ENCODE measurements at regions not wholly inside any gene's neighbourhood (a gene's known extent, or its start where the extent isn't known, plus 50 kb on each side); places are given as distances from the start of the nearest gene placed in this dataset.

GRCh38 chr5:107300721-107301327 lies 369.9 kb downstream of the EFNA5 start:
- TF ChIP-seq CTCF (conservative IDR thresholded peaks at IDR 0.05): no peak
- no peak for TF ChIP-seq ZFX (IDR thresholded peaks at IDR 0.05)
